ENCODE measurements at regions not wholly inside any gene's neighbourhood (a gene's known extent, or its start where the extent isn't known, plus 50 kb on each side); places are given as distances from the start of the nearest gene placed in this dataset.

GRCh38 chr10:98330987-98331386 is 63.0 kb upstream of the LOXL4 start:
- TF ChIP-seq POLR2A (IDR thresholded peaks at IDR 0.05; ENCODE audit: low read depth, low read length) (no peak), CTCF (conservative IDR thresholded peaks at IDR 0.05; ENCODE audit: low read depth, low read length) (no peak), RFX5 (IDR thresholded peaks at IDR 0.05; ENCODE audit: low read depth, low read length) (no peak), MXI1 (IDR thresholded peaks at IDR 0.05; ENCODE audit: borderline replicate concordance, low read depth, low read length) (no peak)
